ENCODE measurements at regions not wholly inside any gene's neighbourhood (a gene's known extent, or its start where the extent isn't known, plus 50 kb on each side); places are given as distances from the start of the nearest gene placed in this dataset.

- TF ChIP-seq POLR2A (IDR thresholded peaks at IDR 0.05; ENCODE audit: low read depth, low read length) (no peak), CTCF (IDR thresholded peaks at IDR 0.05; ENCODE audit: extremely low read depth in 1 of 2, insufficient read depth in 1 of 2, low read depth in 1 of 2, low read length in 2 of 2) (no peak), JUN (IDR thresholded peaks at IDR 0.05; ENCODE audit: borderline replicate concordance, insufficient read depth, insufficient read length, low read depth) (no peak), GATA2 (IDR thresholded peaks at IDR 0.05; ENCODE audit: insufficient read depth, insufficient read length, low read depth, low read length) (no peak), EZH2 (IDR thresholded peaks at IDR 0.05; ENCODE audit: borderline replicate concordance, low read depth, low read length, severe bottlenecking) (no peak), MYC (IDR thresholded peaks at IDR 0.05; ENCODE audit: low read depth, low read length) (no peak), POLR2AphosphoS5 (IDR thresholded peaks at IDR 0.05; ENCODE audit: insufficient read depth, low read depth, low read length) (no peak), FOS (IDR thresholded peaks at IDR 0.05; ENCODE audit: borderline replicate concordance, insufficient read depth, low read length) (no peak)
- TF ChIP-seq, protein P1, sequence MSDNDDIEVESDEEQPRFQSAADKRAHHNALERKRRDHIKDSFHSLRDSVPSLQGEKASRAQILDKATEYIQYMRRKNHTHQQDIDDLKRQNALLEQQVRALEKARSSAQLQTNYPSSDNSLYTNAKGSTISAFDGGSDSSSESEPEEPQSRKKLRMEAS (IDR thresholded peaks at IDR 0.05; ENCODE audit: insufficient read depth, insufficient read length) = no peak
These were observed 119.5 kb upstream of the DIPK2B start for GRCh38 chrX:45320191-45320590.
